ENCODE measurements at regions not wholly inside any gene's neighbourhood (a gene's known extent, or its start where the extent isn't known, plus 50 kb on each side); places are given as distances from the start of the nearest gene placed in this dataset.

- Histone ChIP-seq H2AFZ (ENCODE audit: insufficient read depth, low read depth, low read length, poor library complexity, severe bottlenecking) (no peak overlapping the region), H3K36me3 (replicated peaks in 1 of 2; ENCODE audit: control insufficient read depth in 1 of 2, insufficient read depth in 2 of 2, low read length in 2 of 2) (no peaks in the 10 kb centered on the region), H4K20me1 (ENCODE audit: insufficient read depth, low read length) (no peaks in the 10 kb centered on the region), H3K4me3 (replicated peaks in 1 of 3; ENCODE audit: low read depth in 2 of 3, low read length in 3 of 3) (no peak overlapping the region), H3K4me2 (replicated peaks; ENCODE audit: extremely low read depth, low read length, poor library complexity, severe bottlenecking) (no peak overlapping the region), H3K27me3 (ENCODE audit: control insufficient read depth in 2 of 2, insufficient read depth in 2 of 2, low read length in 2 of 2) (no peaks in the 10 kb centered on the region), H3K9ac (ENCODE audit: insufficient read depth, low read length, poor library complexity, severe bottlenecking) (no peak overlapping the region), H3K79me2 (ENCODE audit: insufficient read depth, low read length) (no peaks in the 10 kb centered on the region), H3K27ac (ENCODE audit: low read depth in 1 of 2, low read length in 2 of 2) (no peak overlapping the region), H3K9me3 (replicated peaks in 1 of 2; ENCODE audit: control insufficient read depth in 1 of 2, insufficient read depth in 1 of 2, low read length in 2 of 2) (no peaks in the 10 kb centered on the region), H3K4me1 (ENCODE audit: control insufficient read depth in 1 of 2, insufficient read depth in 2 of 2, low read length in 2 of 2) (no peaks in the 10 kb centered on the region)
- Mint-ChIP-seq H3K4me1 (no peaks in the 10 kb centered on the region), H3K4me3 (no peak overlapping the region), H3K9me3 (no peaks in the 10 kb centered on the region), H3K27ac (no peak overlapping the region), H3K36me3 (no peaks in the 10 kb centered on the region), H3K27me3 (ENCODE audit: low read depth in 3 of 3) (peaks cover 0 to 5% (median 0%) of the 10 kb centered on the region in 3 donors)
- TF ChIP-seq CTCF (IDR thresholded peaks at IDR 0.05) = no peak
- no peak for DNase-seq
- intact Hi-C loops (cut with micrococcal nuclease) = no loop called here
- WGBS (ENCODE audit: insufficient coverage) = no CpG with 5 or more reads among the region's 1 CpG
These were observed 429.5 kb downstream of the TSHZ3 start for GRCh38 chr19:30919737-30920136.

GRCh38 chr19:30916238-30916637 lies 433.0 kb downstream of the TSHZ3 start:
- Histone ChIP-seq H3K9me3 (replicated peaks in 1 of 2; ENCODE audit: control insufficient read depth in 1 of 2, insufficient read depth in 1 of 2, low read length in 2 of 2) (no peaks in the 10 kb centered on the region), H3K4me1 (ENCODE audit: control insufficient read depth in 1 of 2, insufficient read depth in 2 of 2, low read length in 2 of 2) (no peaks in the 10 kb centered on the region), H3K27ac (ENCODE audit: low read depth in 1 of 2, low read length in 2 of 2) (no peak overlapping the region), H3K79me2 (ENCODE audit: insufficient read depth, low read length) (no peaks in the 10 kb centered on the region), H3K9ac (ENCODE audit: insufficient read depth, low read length, poor library complexity, severe bottlenecking) (no peak overlapping the region), H3K36me3 (replicated peaks in 1 of 2; ENCODE audit: control insufficient read depth in 1 of 2, insufficient read depth in 2 of 2, low read length in 2 of 2) (no peaks in the 10 kb centered on the region), H3K4me3 (replicated peaks in 1 of 3; ENCODE audit: low read depth in 2 of 3, low read length in 3 of 3) (no peak overlapping the region), H4K20me1 (ENCODE audit: insufficient read depth, low read length) (no peaks in the 10 kb centered on the region), H3K4me2 (replicated peaks; ENCODE audit: extremely low read depth, low read length, poor library complexity, severe bottlenecking) (no peak overlapping the region), H3K27me3 (ENCODE audit: control insufficient read depth in 2 of 2, insufficient read depth in 2 of 2, low read length in 2 of 2) (no peaks in the 10 kb centered on the region), H2AFZ (ENCODE audit: insufficient read depth, low read depth, low read length, poor library complexity, severe bottlenecking) (no peak overlapping the region)
- WGBS (ENCODE audit: insufficient coverage) = 93% methylated on average over 9 of the region's 9 CpGs
- intact Hi-C loops (cut with micrococcal nuclease) = no loop called here
- H3K4me1 Mint-ChIP-seq = no peaks in the 10 kb centered on the region
- no peak for TF ChIP-seq CTCF (IDR thresholded peaks at IDR 0.05)
- H3K9me3 Mint-ChIP-seq = no peaks in the 10 kb centered on the region
- H3K4me3 Mint-ChIP-seq = no peak overlapping the region
- no peak for DNase-seq
- no peaks in the 10 kb centered on the region for H3K36me3 Mint-ChIP-seq
- peaks cover 0 to 5% (median 0%) of the 10 kb centered on the region in 3 donors for H3K27me3 Mint-ChIP-seq (ENCODE audit: low read depth in 3 of 3)
- no peak overlapping the region for H3K27ac Mint-ChIP-seq
